ENCODE measurements at regions not wholly inside any gene's neighbourhood (a gene's known extent, or its start where the extent isn't known, plus 50 kb on each side); places are given as distances from the start of the nearest gene placed in this dataset.

DNA sequence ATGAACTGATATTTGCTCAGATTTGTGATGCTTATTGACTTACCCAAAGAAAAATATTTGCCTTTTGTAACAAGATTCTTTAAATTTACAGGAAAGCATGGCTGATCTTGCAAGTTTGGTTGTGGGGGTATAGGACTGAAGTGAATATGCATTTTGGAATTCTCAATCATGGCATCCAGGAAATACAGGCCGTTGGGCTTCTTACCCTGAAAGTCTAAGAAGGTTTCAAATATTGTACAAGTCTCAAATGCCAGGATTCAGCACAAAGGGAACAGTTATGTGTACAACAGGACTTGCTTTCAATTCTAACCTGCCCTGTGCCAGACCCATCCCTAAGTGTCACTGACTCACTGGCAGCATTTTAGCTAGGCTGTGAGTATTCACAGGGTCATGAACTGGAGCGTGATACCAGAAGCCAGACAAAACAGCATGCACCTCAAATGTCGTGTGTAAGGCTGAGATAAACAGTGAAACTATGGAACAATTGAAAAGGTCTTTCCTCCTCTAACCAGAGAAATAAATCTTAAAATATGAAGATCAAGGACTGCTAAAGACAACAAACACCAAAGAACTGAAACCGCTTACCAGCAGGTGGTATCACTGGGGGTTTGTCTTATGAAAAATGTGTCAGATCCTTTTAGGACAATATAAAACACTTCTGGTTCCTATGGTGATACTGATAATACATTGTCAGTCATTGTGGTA lies 168.6 kb upstream of the RGMB start:
- DNase-seq (peak; percentile 28), ATAC-seq (ENCODE audit: low read depth) (peak; percentile 21; the same call in 1 of the 2 replicates)
- no peak overlapping the region for H4K5ac ChIP-seq (ENCODE audit: low read depth, low read length)
- H4K8ac ChIP-seq (ENCODE audit: low read depth in 2 of 2, low read length in 2 of 2): peak overlapping the region in 1 of 2 experiments; percentile 39; a peak in 1 of 4 replicates
- H2AK5ac ChIP-seq (ENCODE audit: low read depth, low read length): no peak overlapping the region
- 27% methylated on average over 1 of the region's 4 CpGs; no CpG with 5 or more reads in 1 of the 2 experiments for whole genome bisulfite sequencing, 2 experiments (ENCODE audit: extremely low coverage in 2 of 2, insufficient read length in 1 of 2)
- no TSS peak for BruUV-seq (replicated peaks)
- dilution Hi-C loops (cut with HindIII; ENCODE audit: low sequenced_read_pairs, unreplicated experiment): no loop called here
- H2AFZ ChIP-seq (replicated peaks; ENCODE audit: low read length, poor library complexity): peak overlapping the region; percentile 70
- peak overlapping the region; percentile 25; the same call in 1 of the 2 replicates for H3K4me2 ChIP-seq (ENCODE audit: low read depth, low read length)
- H2BK20ac ChIP-seq (ENCODE audit: low read depth, low read length): no peak overlapping the region
- ChIA-PET CTCF (no interaction called here), POLR2A (ENCODE audit: unreplicated experiment) (no interaction called here)
- no peaks in the 10 kb centered on the region for H3K36me3 ChIP-seq (ENCODE audit: control insufficient read depth, insufficient read depth, low read length)
- H2BK15ac ChIP-seq (ENCODE audit: low read depth, low read length): 0 out of 3 replicates have a peak overlapping the region, but pooled peaks have one; percentile 33
- 0 out of 2 replicates have a peak overlapping the region, but pooled peaks have one; percentile 23 for H3K23ac ChIP-seq (ENCODE audit: low read depth, low read length)
- no peak overlapping the region for H4K91ac ChIP-seq (ENCODE audit: insufficient read depth, low read depth, low read length)
- TF ChIP-seq RAD21 (IDR thresholded peaks at IDR 0.05; ENCODE audit: low read length): no peak
- TF ChIP-seq FOS (IDR thresholded peaks at IDR 0.05; ENCODE audit: low read depth, low read length): no peak
- no peak for TF ChIP-seq MAFK (IDR thresholded peaks at IDR 0.05; ENCODE audit: low read depth, low read length)
- no peak for TF ChIP-seq RCOR1 (IDR thresholded peaks at IDR 0.05; ENCODE audit: insufficient replicate concordance, low read length)
- TF ChIP-seq POLR2A (IDR thresholded peaks at IDR 0.05; ENCODE audit: low read depth, low read length): no peak
- no peak for TF ChIP-seq CHD1 (IDR thresholded peaks at IDR 0.05; ENCODE audit: low read depth, low read length)
- peak; percentile 44; the same call in 1 of the 2 replicates for TF ChIP-seq BHLHE40 (IDR thresholded peaks at IDR 0.05; ENCODE audit: low read depth, low read length)
- H3K4ac ChIP-seq (ENCODE audit: low read depth, low read length): 0 out of 2 replicates have a peak overlapping the region, but pooled peaks have one; percentile 35
- peak overlapping the region; percentile 9; the same call in 1 of the 2 replicates for H3K18ac ChIP-seq (ENCODE audit: low read depth, low read length)
- no peak overlapping the region; the same call in 1 of the 2 replicates for H3K14ac ChIP-seq (replicated peaks; ENCODE audit: low read depth, low read length)
- peak overlapping the region; percentile 57; the same call in 1 of the 2 replicates for H2BK120ac ChIP-seq (ENCODE audit: low read depth, low read length)
- H3K79me1 ChIP-seq (ENCODE audit: low read depth in 1 of 2, low read length in 2 of 2): no peaks in the 10 kb centered on the region
- no peaks in the 10 kb centered on the region for H4K20me1 ChIP-seq (ENCODE audit: insufficient read depth, low read length)
- H3K4me1 ChIP-seq (ENCODE audit: control insufficient read depth, insufficient read depth, low read length): peaks cover 5% of the 10 kb centered on the region; the same call in 1 of the 2 replicates
- no peak overlapping the region for H3K4me3 ChIP-seq (ENCODE audit: insufficient read depth, low read depth, low read length)
- in situ Hi-C loops (cut with MboI; ENCODE audit: low sequenced_read_pairs): no loop called here
- 0 out of 2 replicates have a peak, but pooled peaks cover 3% of the 10 kb centered on the region for H3K9me1 ChIP-seq (ENCODE audit: insufficient read depth, low read length)
- intact Hi-C loops (cut with micrococcal nuclease): no loop called here
- no peak overlapping the region for H2BK5ac ChIP-seq (ENCODE audit: low read depth, low read length, poor library complexity, severe bottlenecking)
- no peak overlapping the region for H3K56ac ChIP-seq (ENCODE audit: extremely low read depth, insufficient read depth, low read length)
- no peak overlapping the region for H3K27ac ChIP-seq (ENCODE audit: insufficient read depth, low read length)
- H3K9me3 ChIP-seq (ENCODE audit: control insufficient read depth, insufficient read depth, low read length): 0 out of 2 replicates have a peak, but pooled peaks cover under 1% of the 10 kb centered on the region
- no peaks in the 10 kb centered on the region for H3K27me3 ChIP-seq (ENCODE audit: control insufficient read depth, insufficient read depth, low read length)
- no peak overlapping the region for H3K9ac ChIP-seq (ENCODE audit: low read depth, low read length)
- H2AK9ac ChIP-seq (replicated peaks; ENCODE audit: low read depth, low read length, poor library complexity): peak overlapping the region; percentile 55
